Spleen (tissue), 11 donors: ENCODE measurements at regions not wholly inside any gene's neighbourhood (a gene's known extent, or its start where the extent isn't known, plus 50 kb on each side); places are given as distances from the start of the nearest gene placed in this dataset.

ENCODE experiments used
- DNase-seq: peaks from one replicate; pipeline ENCODE4 v3.0.0-alpha.2; 2020
- H3K27ac ChIP-seq, 8 donors: fragments of 200-600 bp; sonication (generic) in 7 of 8; 1 replicate in 4 of 8; 2 replicates in 4 of 8; pipeline versions ENCODE4 v1.5.0 to v1.8.0; 2016 to 2021; ENCODE audit warnings: inconsistent platforms in 4 of 8, mild to moderate bottlenecking in 4 of 8, moderate library complexity in 1 of 8
- H3K27me3 ChIP-seq, 7 donors: fragments of 200-600 bp; sonication (generic) in 6 of 7; replicated peaks in 1 of 7; 1 replicate in 4 of 7; 2 replicates in 3 of 7; pipeline versions ENCODE4 v1.5.0 to v1.8.0; 2016 to 2021; ENCODE audit warnings: inconsistent platforms in 3 of 7, mild to moderate bottlenecking in 1 of 7
- H3K36me3 ChIP-seq, 6 donors: fragments of 200-600 bp; sonication (generic) in 5 of 6; 1 replicate in 4 of 6; 2 replicates in 2 of 6; pipeline versions ENCODE4 v1.5.0 to v1.8.0; 2016 to 2021; ENCODE audit warnings: inconsistent platforms in 2 of 6
- H3K4me1 ChIP-seq, 6 donors: fragments of 200-600 bp; sonication (generic) in 5 of 6; 1 replicate in 3 of 6; 2 replicates in 3 of 6; pipeline versions ENCODE4 v1.5.0 to v1.8.0; 2016 to 2021; ENCODE audit warnings: inconsistent platforms in 3 of 6
- H3K4me3 ChIP-seq, 8 donors: fragments of 200-600 bp; sonication (generic) in 7 of 8; 1 replicate in 4 of 8; 2 replicates in 4 of 8; pipeline versions ENCODE4 v1.5.0 to v1.8.0; 2016 to 2021; ENCODE audit warnings: inconsistent platforms in 4 of 8, mild to moderate bottlenecking in 4 of 8, moderate library complexity in 2 of 8
- H3K9me3 ChIP-seq, 8 donors: fragments of 200-600 bp; sonication (generic) in 7 of 8; 1 replicate in 4 of 8; 2 replicates in 4 of 8; pipeline versions ENCODE4 v1.5.0 to v1.8.0; 2016 to 2021; ENCODE audit warnings: inconsistent platforms in 4 of 8
- POLR2A ChIP-seq, 3 donors: fragments of 450-650 bp; IDR thresholded peaks; one replicate each; pipeline ENCODE4 v1.5.1; 2017; ENCODE audit warnings: antibody characterized with exemption in 3 of 3, mild to moderate bottlenecking in 1 of 3
- POLR2AphosphoS5 ChIP-seq, 3 donors: sonication (generic); formaldehyde crosslinking; IDR thresholded peaks; one replicate each; pipeline ENCODE4 v1.5.1; 2017; ENCODE audit warnings: antibody characterized with exemption in 3 of 3
- WGBS, 5 donors: extraction: QIAGEN DNeasy Blood & Tissue Kit in 3 of 5; methylation state at CpG; one replicate each; pipeline versions ENCODE4 v1.1.5 to v1.1.7; 2013 to 2018; 5-methylcytosine and 5-hydroxymethylcytosine counted together
- intact Hi-C: fragments of 100-400 bp; cut with DNase I; formaldehyde crosslinking; loops from one replicate; pipeline ENCODE4 v1.15.0; 2023; ENCODE audit warnings: low total_unique reads
- TF ChIP-seq, protein P1 (sequence below), 11 experiments: fragments of 200-600 bp in 7 of 11; fragments of 450-650 bp in 4 of 11; sonication (generic) in 4 of 11; IDR thresholded peaks in 8 of 11; conservative IDR thresholded peaks in 3 of 11; 1 replicate in 7 of 11; 2 replicates in 4 of 11; pipeline versions ENCODE4 v1.4.0 to v1.8.0; 2016 to 2021; ENCODE audit warnings: antibody characterized with exemption in 11 of 11, inconsistent platforms in 4 of 11, mild to moderate bottlenecking in 1 of 11
- donor health status: healthy with polysubstance abuse.
- donor health status: DM: no; HTN: no; CAD: no; lungs with moderate emphysema.
- donor health status: DM: no; HTN: no; CAD: no.
- donor health status: Bipolar disorder and iron deficiency.
- donor health status: healthy.
- donor health status: DM: no; HTN: no; CAD: no.
- donor health status: DM: yes; HTN: yes; CAD: no.

DNA sequence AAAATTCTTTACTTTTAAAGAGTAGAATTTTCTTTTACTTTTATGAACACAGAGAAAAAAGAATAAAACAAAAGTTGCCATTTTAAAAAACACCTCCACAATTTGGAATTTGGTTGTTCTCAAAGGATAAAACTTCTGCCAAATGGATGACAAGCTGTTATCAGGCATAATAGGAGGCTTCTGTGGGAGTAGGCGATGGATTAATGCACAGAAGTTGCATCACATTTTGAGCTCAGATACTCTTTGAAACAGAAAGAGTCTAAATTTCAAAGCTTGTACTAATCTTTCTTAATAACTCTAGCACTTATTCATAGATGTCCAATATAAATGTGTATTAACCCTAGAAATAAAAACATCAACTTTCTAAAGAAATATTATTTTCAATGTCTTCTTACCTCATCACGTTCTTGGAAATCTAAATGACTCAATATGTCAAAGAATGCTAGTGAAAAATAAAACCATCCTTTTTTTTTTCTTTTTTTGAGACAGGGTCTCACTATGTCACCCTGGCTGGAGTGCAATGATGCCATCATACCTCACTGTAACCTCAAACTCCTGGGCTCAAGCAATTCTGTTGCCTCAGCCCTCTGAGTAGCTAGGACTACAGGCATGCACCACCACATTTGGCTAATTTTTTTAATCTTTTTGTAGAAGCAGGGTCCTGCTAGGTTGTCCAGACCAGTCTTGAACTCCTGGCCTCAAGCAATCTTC, 112.8 kb upstream of the USP25 start:
- TF ChIP-seq POLR2A (IDR thresholded peaks at IDR 0.05) = no peak
- no peak for TF ChIP-seq POLR2AphosphoS5 (IDR thresholded peaks at IDR 0.05)
- TF ChIP-seq, protein P1, sequence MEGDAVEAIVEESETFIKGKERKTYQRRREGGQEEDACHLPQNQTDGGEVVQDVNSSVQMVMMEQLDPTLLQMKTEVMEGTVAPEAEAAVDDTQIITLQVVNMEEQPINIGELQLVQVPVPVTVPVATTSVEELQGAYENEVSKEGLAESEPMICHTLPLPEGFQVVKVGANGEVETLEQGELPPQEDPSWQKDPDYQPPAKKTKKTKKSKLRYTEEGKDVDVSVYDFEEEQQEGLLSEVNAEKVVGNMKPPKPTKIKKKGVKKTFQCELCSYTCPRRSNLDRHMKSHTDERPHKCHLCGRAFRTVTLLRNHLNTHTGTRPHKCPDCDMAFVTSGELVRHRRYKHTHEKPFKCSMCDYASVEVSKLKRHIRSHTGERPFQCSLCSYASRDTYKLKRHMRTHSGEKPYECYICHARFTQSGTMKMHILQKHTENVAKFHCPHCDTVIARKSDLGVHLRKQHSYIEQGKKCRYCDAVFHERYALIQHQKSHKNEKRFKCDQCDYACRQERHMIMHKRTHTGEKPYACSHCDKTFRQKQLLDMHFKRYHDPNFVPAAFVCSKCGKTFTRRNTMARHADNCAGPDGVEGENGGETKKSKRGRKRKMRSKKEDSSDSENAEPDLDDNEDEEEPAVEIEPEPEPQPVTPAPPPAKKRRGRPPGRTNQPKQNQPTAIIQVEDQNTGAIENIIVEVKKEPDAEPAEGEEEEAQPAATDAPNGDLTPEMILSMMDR (IDR thresholded peaks at IDR 0.05 in 8 of 11, conservative IDR thresholded peaks at IDR 0.05 in 3 of 11) = no peak
- H3K4me1 ChIP-seq = no peaks in the 10 kb centered on the region
- H3K36me3 ChIP-seq = no peaks in the 10 kb centered on the region
- intact Hi-C loops = no loop called here
- peaks cover 0 to under 1% (median 0%) of the 10 kb centered on the region in 8 donors for H3K9me3 ChIP-seq
- no peak overlapping the region for H3K27ac ChIP-seq
- DNase-seq = no peak
- H3K4me3 ChIP-seq = no peak overlapping the region
- 75 to 82% (median 79%) methylated on average over 2 of the region's 2 CpGs for WGBS, 5 donors
- H3K27me3 ChIP-seq = no peaks in the 10 kb centered on the region

DNA sequence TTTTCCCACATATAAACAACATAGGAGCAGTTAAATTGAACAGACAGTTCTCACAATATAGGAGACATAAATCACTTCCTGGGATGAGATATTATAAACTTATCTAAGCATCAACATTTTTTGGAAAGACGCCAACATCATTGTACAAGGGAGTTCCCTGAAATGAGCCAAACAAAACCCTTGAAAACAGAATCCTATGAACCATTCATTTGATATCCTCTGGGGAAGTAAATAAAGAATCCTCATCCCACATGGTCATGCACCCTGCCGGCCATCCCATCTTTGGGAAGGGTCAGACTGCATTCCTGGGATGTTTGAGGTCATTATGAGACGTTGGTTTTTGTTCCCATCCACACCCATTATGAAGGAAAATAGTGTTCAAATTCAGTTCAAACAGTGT, 111.8 kb upstream of the USP25 start:
- no peak overlapping the region for H3K4me3 ChIP-seq
- DNase-seq = no peak
- TF ChIP-seq, protein P1 (IDR thresholded peaks at IDR 0.05 in 8 of 11, conservative IDR thresholded peaks at IDR 0.05 in 3 of 11) = no peak
- TF ChIP-seq POLR2A (IDR thresholded peaks at IDR 0.05) (no peak), POLR2AphosphoS5 (IDR thresholded peaks at IDR 0.05) (no peak)
- H3K27ac ChIP-seq = no peak overlapping the region
- WGBS, 5 donors = 42 to 82% (median 63%) methylated on average over 3 of the region's 3 CpGs
- H3K9me3 ChIP-seq = no peaks in the 10 kb centered on the region
- intact Hi-C loops = no loop called here
- no peaks in the 10 kb centered on the region for H3K27me3 ChIP-seq
- no peaks in the 10 kb centered on the region for H3K36me3 ChIP-seq
- no peaks in the 10 kb centered on the region for H3K4me1 ChIP-seq

DNA sequence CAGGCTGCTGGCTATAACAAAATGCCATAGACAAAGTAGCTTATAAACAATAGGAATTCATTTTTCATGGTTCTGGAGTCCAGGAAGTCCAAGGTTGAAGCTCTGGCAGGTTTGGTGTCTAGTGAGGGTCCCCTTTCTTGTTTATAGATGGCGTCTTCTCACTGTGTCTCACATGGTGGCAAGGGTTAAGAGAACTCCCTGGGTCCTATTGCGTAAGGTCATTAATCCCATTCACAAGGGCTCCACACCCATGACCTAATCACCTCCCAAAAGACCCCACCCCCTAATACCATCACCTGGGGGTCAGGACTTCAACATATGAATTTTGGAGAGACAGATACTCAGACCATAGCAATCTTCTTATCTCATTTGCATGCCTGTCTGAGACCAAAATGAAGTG, 108.9 kb upstream of the USP25 start:
- WGBS, 5 donors = 93 to 98% (median 95%) methylated on average over 2 of the region's 2 CpGs
- Histone ChIP-seq H3K4me1 (no peaks in the 10 kb centered on the region), H3K36me3 (no peaks in the 10 kb centered on the region), H3K4me3 (no peak overlapping the region), H3K27me3 (no peaks in the 10 kb centered on the region), H3K27ac (no peak overlapping the region), H3K9me3 (no peaks in the 10 kb centered on the region)
- TF ChIP-seq, protein P1 (IDR thresholded peaks at IDR 0.05 in 8 of 11, conservative IDR thresholded peaks at IDR 0.05 in 3 of 11) = no peak
- TF ChIP-seq POLR2A (IDR thresholded peaks at IDR 0.05) (no peak), POLR2AphosphoS5 (IDR thresholded peaks at IDR 0.05) (no peak)
- no peak for DNase-seq
- intact Hi-C loops = no loop called here

DNA sequence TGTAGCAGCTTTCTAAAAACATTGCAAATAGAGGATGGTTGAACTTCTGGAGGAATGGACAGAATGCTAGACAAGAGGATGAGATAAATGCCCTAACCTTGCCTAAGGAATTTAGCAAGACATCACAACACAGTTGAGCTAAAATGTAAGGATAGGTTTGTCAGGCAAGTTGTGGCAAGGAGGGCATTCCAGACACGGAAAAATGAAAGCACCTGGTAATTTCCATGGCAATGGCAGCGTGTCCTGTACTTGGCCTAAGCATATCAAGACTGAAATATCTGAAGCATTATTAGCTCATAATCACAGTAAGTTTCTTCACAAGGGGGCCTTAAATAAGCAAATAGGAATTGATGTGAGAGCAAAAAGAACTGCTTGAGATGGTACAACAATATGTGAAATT, 105.1 kb upstream of the USP25 start:
- no peak overlapping the region for H3K4me3 ChIP-seq
- no peak for DNase-seq
- intact Hi-C loops = no loop called here
- no peaks in the 10 kb centered on the region for H3K36me3 ChIP-seq
- no peak overlapping the region for H3K27ac ChIP-seq
- no peaks in the 10 kb centered on the region for H3K27me3 ChIP-seq
- TF ChIP-seq POLR2A (IDR thresholded peaks at IDR 0.05) (no peak), POLR2AphosphoS5 (IDR thresholded peaks at IDR 0.05) (no peak)
- TF ChIP-seq, protein P1 (IDR thresholded peaks at IDR 0.05 in 8 of 11, conservative IDR thresholded peaks at IDR 0.05 in 3 of 11) = no peak
- 88 to 93% (median 92%) methylated on average over 2 of the region's 2 CpGs for WGBS, 5 donors
- H3K4me1 ChIP-seq = no peaks in the 10 kb centered on the region
- H3K9me3 ChIP-seq = no peaks in the 10 kb centered on the region
